IMR-90 (cell line): ENCODE measurements at regions not wholly inside any gene's neighbourhood (a gene's known extent, or its start where the extent isn't known, plus 50 kb on each side); places are given as distances from the start of the nearest gene placed in this dataset.

Experiments
- ATAC-seq: fragments of 200-7000 bp; cut with Tn5 transposase; 2 replicates; pipeline ENCODE4 v1.9.1; 2020; ENCODE audit warnings: low read depth, mild to moderate bottlenecking, moderate library complexity
- BruUV-seq: library from RNA; stranded (reverse); fragments of 400-500 nt; replicated peaks from 2 replicates; lab custom pipeline; 2021; lab: Mats Ljungman, UMichigan
- CTCF ChIA-PET: fragments of 300-600 bp; formaldehyde crosslinking; extraction: SDS; loops from one replicate; lab custom pipeline; 2021; ENCODE audit warnings: antibody characterized with exemption; lab: Yijun Ruan, JAX
- POLR2A ChIA-PET: fragments of 300-600 bp; sonication (Branson Sonifier 250); formaldehyde crosslinking; loops from one replicate; lab custom pipeline; 2022; ENCODE audit warnings: antibody characterized with exemption; ENCODE audit not compliant: unreplicated experiment; lab: Charles Lee
- DNase-seq: peaks from one replicate; pipeline ENCODE4 v3.0.0; 2013
- H2AFZ ChIP-seq: replicated peaks from 2 replicates; pipeline ENCODE3; 2013; ENCODE audit warnings: low read length, mild to moderate bottlenecking; ENCODE audit not compliant: poor library complexity
- H2AK5ac ChIP-seq: 2 replicates; pipeline ENCODE4 v1.6.1; 2013; ENCODE audit warnings: low read depth, low read length, inconsistent platforms
- H2AK9ac ChIP-seq: replicated peaks from 2 replicates; pipeline ENCODE3; 2013; ENCODE audit warnings: mild to moderate bottlenecking, low read depth, low read length, moderate library complexity; ENCODE audit not compliant: poor library complexity
- H2BK120ac ChIP-seq: 2 replicates; pipeline ENCODE4 v1.6.1; 2013; ENCODE audit warnings: low read depth, low read length, inconsistent platforms
- H2BK15ac ChIP-seq: 3 replicates; pipeline ENCODE4 v1.6.1; 2013; ENCODE audit warnings: low read depth, low read length, inconsistent platforms
- H2BK20ac ChIP-seq: 2 replicates; pipeline ENCODE4 v1.6.1; 2013; ENCODE audit warnings: low read depth, mild to moderate bottlenecking, inconsistent platforms, low read length, moderate library complexity
- H2BK5ac ChIP-seq: 2 replicates; pipeline ENCODE4 v1.6.1; 2013; ENCODE audit warnings: mild to moderate bottlenecking, low read depth, low read length, inconsistent platforms; ENCODE audit not compliant: poor library complexity, severe bottlenecking
- H3K14ac ChIP-seq: replicated peaks from 2 replicates; pipeline ENCODE4 v1.6.1; 2013; ENCODE audit warnings: low read depth, low read length, inconsistent platforms
- H3K18ac ChIP-seq: 2 replicates; pipeline ENCODE4 v1.6.1; 2013; ENCODE audit warnings: low read depth, low read length, control low read depth
- H3K23ac ChIP-seq: 2 replicates; pipeline ENCODE4 v1.6.1; 2013; ENCODE audit warnings: low read depth, low read length, inconsistent platforms
- H3K27ac ChIP-seq: 2 replicates; pipeline ENCODE4 v1.5.1; 2013; ENCODE audit warnings: mild to moderate bottlenecking, control low read depth, low read length; ENCODE audit not compliant: insufficient read depth
- H3K27me3 ChIP-seq: 2 replicates; pipeline ENCODE4 v1.6.1; 2013; ENCODE audit warnings: low read length; ENCODE audit not compliant: control insufficient read depth, insufficient read depth
- H3K36me3 ChIP-seq: 2 replicates; pipeline ENCODE4 v1.6.1; 2013; ENCODE audit warnings: low read length, mixed read lengths; ENCODE audit not compliant: control insufficient read depth, insufficient read depth
- H3K4ac ChIP-seq: 2 replicates; pipeline ENCODE4 v1.6.1; 2013; ENCODE audit warnings: low read depth, low read length, inconsistent platforms
- H3K4me1 ChIP-seq: 2 replicates; pipeline ENCODE4 v1.6.1; 2013; ENCODE audit warnings: low read length, mixed read lengths; ENCODE audit not compliant: control insufficient read depth, insufficient read depth
- H3K4me2 ChIP-seq: 2 replicates; pipeline ENCODE4 v1.6.1; 2013; ENCODE audit warnings: low read depth, mild to moderate bottlenecking, control low read depth, low read length, moderate library complexity
- H3K4me3 ChIP-seq: 2 replicates; pipeline ENCODE4 v1.5.1; 2013; ENCODE audit warnings: low read depth, mild to moderate bottlenecking, control low read depth, low read length, moderate library complexity; ENCODE audit not compliant: insufficient read depth
- H3K56ac ChIP-seq: 2 replicates; pipeline ENCODE4 v1.6.1; 2013; ENCODE audit warnings: low read length, inconsistent platforms; ENCODE audit not compliant: insufficient read depth; ENCODE audit errors: extremely low read depth
- H3K79me1 ChIP-seq, 2 experiments: 2 replicates each; pipeline ENCODE4 v1.6.1; 2013; ENCODE audit warnings: low read length in 2 of 2, inconsistent platforms in 1 of 2, low read depth in 1 of 2
- H3K9ac ChIP-seq: 2 replicates; pipeline ENCODE4 v1.6.1; 2013; ENCODE audit warnings: low read depth, low read length, control low read depth
- H3K9me1 ChIP-seq: 2 replicates; pipeline ENCODE4 v1.6.1; 2013; ENCODE audit warnings: low read length, inconsistent platforms; ENCODE audit not compliant: insufficient read depth
- H3K9me3 ChIP-seq: 2 replicates; pipeline ENCODE4 v1.6.1; 2013; ENCODE audit warnings: low read length; ENCODE audit not compliant: control insufficient read depth, insufficient read depth
- H4K20me1 ChIP-seq: 2 replicates; pipeline ENCODE4 v1.6.1; 2013; ENCODE audit warnings: low read length, inconsistent platforms; ENCODE audit not compliant: insufficient read depth
- H4K5ac ChIP-seq: 2 replicates; pipeline ENCODE4 v1.6.1; 2013; ENCODE audit warnings: mild to moderate bottlenecking, low read depth, low read length, control low read depth
- H4K8ac ChIP-seq, 2 experiments: 2 replicates each; pipeline ENCODE4 v1.6.1; 2013; ENCODE audit warnings: low read depth in 2 of 2, low read length in 2 of 2, control low read depth in 1 of 2, inconsistent platforms in 1 of 2
- H4K91ac ChIP-seq: 2 replicates; pipeline ENCODE4 v1.6.1; 2013; ENCODE audit warnings: low read depth, low read length, inconsistent platforms; ENCODE audit not compliant: insufficient read depth
- NFE2L2 ChIP-seq: fragments of 150-350 bp; IDR thresholded peaks from 2 replicates; pipeline ENCODE4 v1.6.1; 2016; ENCODE audit warnings: low read depth, mild to moderate bottlenecking, low read length
- POLR2A ChIP-seq: IDR thresholded peaks from 2 replicates; pipeline ENCODE4 v1.6.1; 2012; ENCODE audit warnings: mild to moderate bottlenecking, low read depth, low read length
- SMC3 ChIP-seq: fragments of 150-350 bp; IDR thresholded peaks from 2 replicates; pipeline ENCODE4 v1.6.1; 2016; ENCODE audit warnings: low read depth, mild to moderate bottlenecking, antibody characterized with exemption, low read length, moderate library complexity
- WGBS, 2 experiments: methylation state at CpG; one replicate each; pipeline versions ENCODE4 v1.1.5 to v1.1.7; 2013; ENCODE audit warnings: missing lambda C conversion rate in 2 of 2; ENCODE audit not compliant: insufficient read length in 1 of 2; ENCODE audit errors: extremely low coverage in 2 of 2; 5-methylcytosine and 5-hydroxymethylcytosine counted together
- dilution Hi-C: fragments of 300-500 bp; cut with HindIII; formaldehyde crosslinking; loops from one replicate; pipeline ENCODE4 v1.14.3; 2018; ENCODE audit warnings: low sequenced_read_pairs; ENCODE audit not compliant: unreplicated experiment
- in situ Hi-C: fragments of 300-500 bp; cut with MboI; formaldehyde crosslinking; loops from 3 replicates; pipeline ENCODE4 v1.14.3; 2019; ENCODE audit warnings: low sequenced_read_pairs, inconsistent platforms, mixed read lengths
- intact Hi-C: fragments of 100-400 bp; cut with micrococcal nuclease; formaldehyde crosslinking; loops from 2 replicates; pipeline ENCODE4 v1.10.0; 2022

GRCh38 chr9:117528225-117528624 lies 113.4 kb upstream of the ASTN2 start:
- intact Hi-C loops, result no loop called here
- H3K23ac ChIP-seq, result no peak overlapping the region
- ChIA-PET CTCF (no interaction called here), POLR2A (no interaction called here)
- no peaks in the 10 kb centered on the region for H4K20me1 ChIP-seq
- no peak overlapping the region for H2AK9ac ChIP-seq
- dilution Hi-C loops, result no loop called here
- no peak overlapping the region for H4K5ac ChIP-seq
- peaks cover 2% of the 10 kb centered on the region for H3K9me3 ChIP-seq
- H3K27ac ChIP-seq, result no peak overlapping the region
- no peak for ATAC-seq
- no TSS peak for BruUV-seq
- no peak overlapping the region for H3K56ac ChIP-seq
- no peaks in the 10 kb centered on the region for H3K9me1 ChIP-seq
- no peaks in the 10 kb centered on the region for H3K36me3 ChIP-seq
- H3K14ac ChIP-seq, result no peak overlapping the region
- no peak overlapping the region for H2BK15ac ChIP-seq
- in situ Hi-C loops, result no loop called here
- no peak overlapping the region for H2BK5ac ChIP-seq
- TF ChIP-seq NFE2L2 (no peak), POLR2A (no peak), SMC3 (no peak)
- no peak overlapping the region for H3K4me3 ChIP-seq
- H3K4ac ChIP-seq, result no peak overlapping the region
- no peak overlapping the region for H3K9ac ChIP-seq
- H2AFZ ChIP-seq, result no peak overlapping the region
- H2BK20ac ChIP-seq, result no peak overlapping the region
- H3K27me3 ChIP-seq, result no peaks in the 10 kb centered on the region
- H3K4me1 ChIP-seq, result no peaks in the 10 kb centered on the region
- H4K91ac ChIP-seq, result no peak overlapping the region
- H2BK120ac ChIP-seq, result no peak overlapping the region
- H3K18ac ChIP-seq, result no peak overlapping the region
- WGBS, 2 experiments, result no CpG with 5 or more reads among the region's 1 CpG
- no peak overlapping the region for H4K8ac ChIP-seq
- H2AK5ac ChIP-seq, result no peak overlapping the region
- no peaks in the 10 kb centered on the region for H3K79me1 ChIP-seq
- no peak overlapping the region for H3K4me2 ChIP-seq
- DNase-seq, result no peak
